ENCODE measurements at regions not wholly inside any gene's neighbourhood (a gene's known extent, or its start where the extent isn't known, plus 50 kb on each side); places are given as distances from the start of the nearest gene placed in this dataset.

GRCh38 chr6:15913573-15913972 is 215.3 kb upstream of the MYLIP start:
- Histone ChIP-seq H3K27ac (no peak overlapping the region), H3K27me3 (no peaks in the 10 kb centered on the region), H3K4me1 (ENCODE audit: insufficient read depth) (no peaks in the 10 kb centered on the region), H3K4me3 (no peak overlapping the region), H3K9me3 (no peaks in the 10 kb centered on the region), H3K36me3 (no peaks in the 10 kb centered on the region)
- DNase-seq = no peak
- TF ChIP-seq, protein P1, sequence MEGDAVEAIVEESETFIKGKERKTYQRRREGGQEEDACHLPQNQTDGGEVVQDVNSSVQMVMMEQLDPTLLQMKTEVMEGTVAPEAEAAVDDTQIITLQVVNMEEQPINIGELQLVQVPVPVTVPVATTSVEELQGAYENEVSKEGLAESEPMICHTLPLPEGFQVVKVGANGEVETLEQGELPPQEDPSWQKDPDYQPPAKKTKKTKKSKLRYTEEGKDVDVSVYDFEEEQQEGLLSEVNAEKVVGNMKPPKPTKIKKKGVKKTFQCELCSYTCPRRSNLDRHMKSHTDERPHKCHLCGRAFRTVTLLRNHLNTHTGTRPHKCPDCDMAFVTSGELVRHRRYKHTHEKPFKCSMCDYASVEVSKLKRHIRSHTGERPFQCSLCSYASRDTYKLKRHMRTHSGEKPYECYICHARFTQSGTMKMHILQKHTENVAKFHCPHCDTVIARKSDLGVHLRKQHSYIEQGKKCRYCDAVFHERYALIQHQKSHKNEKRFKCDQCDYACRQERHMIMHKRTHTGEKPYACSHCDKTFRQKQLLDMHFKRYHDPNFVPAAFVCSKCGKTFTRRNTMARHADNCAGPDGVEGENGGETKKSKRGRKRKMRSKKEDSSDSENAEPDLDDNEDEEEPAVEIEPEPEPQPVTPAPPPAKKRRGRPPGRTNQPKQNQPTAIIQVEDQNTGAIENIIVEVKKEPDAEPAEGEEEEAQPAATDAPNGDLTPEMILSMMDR (IDR thresholded peaks at IDR 0.05) = no peak
- TF ChIP-seq EP300 (IDR thresholded peaks at IDR 0.05) = no peak
- TF ChIP-seq POLR2A (IDR thresholded peaks at IDR 0.05) = no peak
- intact Hi-C loops (cut with DNase I) = no loop called here
- WGBS, 3 donors = 96 to 98% (median 98%) methylated on average over 2 of the region's 2 CpGs

GRCh38 chr6:15912505-15913400 is 216.1 kb upstream of the MYLIP start:
- Histone ChIP-seq H3K27me3 (no peaks in the 10 kb centered on the region), H3K9me3 (no peaks in the 10 kb centered on the region), H3K27ac (no peak overlapping the region), H3K4me1 (ENCODE audit: insufficient read depth) (no peaks in the 10 kb centered on the region), H3K4me3 (no peak overlapping the region), H3K36me3 (no peaks in the 10 kb centered on the region)
- intact Hi-C loops (cut with DNase I) = no loop called here
- no peak for DNase-seq
- 83 to 85% (median 83%) methylated on average over 9 of the region's 9 CpGs for WGBS, 3 donors
- no peak for TF ChIP-seq EP300 (IDR thresholded peaks at IDR 0.05)
- TF ChIP-seq, protein P1 (IDR thresholded peaks at IDR 0.05) = no peak
- TF ChIP-seq POLR2A (IDR thresholded peaks at IDR 0.05) = no peak

GRCh38 chr6:15911753-15912504 is 217.0 kb upstream of the MYLIP start:
- H3K4me1 ChIP-seq (ENCODE audit: insufficient read depth) = no peaks in the 10 kb centered on the region
- TF ChIP-seq, protein P1 (IDR thresholded peaks at IDR 0.05) = no peak
- TF ChIP-seq EP300 (IDR thresholded peaks at IDR 0.05) = no peak
- no peak for TF ChIP-seq POLR2A (IDR thresholded peaks at IDR 0.05)
- no peaks in the 10 kb centered on the region for H3K9me3 ChIP-seq
- 79 to 88% (median 81%) methylated on average over 6 of the region's 6 CpGs for WGBS, 3 donors
- no peak for DNase-seq
- H3K4me3 ChIP-seq = no peak overlapping the region
- intact Hi-C loops (cut with DNase I) = no loop called here
- H3K27ac ChIP-seq = no peak overlapping the region
- no peaks in the 10 kb centered on the region for H3K27me3 ChIP-seq
- H3K36me3 ChIP-seq = no peaks in the 10 kb centered on the region

GRCh38 chr6:15909290-15910070 is 219.4 kb upstream of the MYLIP start:
- H3K9me3 ChIP-seq = no peaks in the 10 kb centered on the region
- intact Hi-C loops (cut with DNase I) = no loop called here

More at GRCh38 chr6:15909290-15910070, 219.4 kb upstream of the MYLIP start:
- no peaks in the 10 kb centered on the region for H3K27me3 ChIP-seq
- TF ChIP-seq EP300 (IDR thresholded peaks at IDR 0.05) (no peak), POLR2A (IDR thresholded peaks at IDR 0.05) (no peak)
- TF ChIP-seq, protein P1 (IDR thresholded peaks at IDR 0.05) = no peak
- H3K4me3 ChIP-seq = no peak overlapping the region
- no peak for DNase-seq
- no peaks in the 10 kb centered on the region for H3K4me1 ChIP-seq (ENCODE audit: insufficient read depth)
- no peak overlapping the region for H3K27ac ChIP-seq
- 88 to 90% (median 89%) methylated on average over 10 of the region's 10 CpGs for WGBS, 3 donors
- H3K36me3 ChIP-seq = no peaks in the 10 kb centered on the region

All from ovary (tissue), 7 donors.